SW 1271 (cell line): ENCODE measurements at regions not wholly inside any gene's neighbourhood (a gene's known extent, or its start where the extent isn't known, plus 50 kb on each side); places are given as distances from the start of the nearest gene placed in this dataset.

ENCODE experiments used
- DNase-seq, 2 experiments: peaks; one replicate each; lab custom pipeline; 2025; lab: John Stamatoyannopoulos, UW

DNA sequence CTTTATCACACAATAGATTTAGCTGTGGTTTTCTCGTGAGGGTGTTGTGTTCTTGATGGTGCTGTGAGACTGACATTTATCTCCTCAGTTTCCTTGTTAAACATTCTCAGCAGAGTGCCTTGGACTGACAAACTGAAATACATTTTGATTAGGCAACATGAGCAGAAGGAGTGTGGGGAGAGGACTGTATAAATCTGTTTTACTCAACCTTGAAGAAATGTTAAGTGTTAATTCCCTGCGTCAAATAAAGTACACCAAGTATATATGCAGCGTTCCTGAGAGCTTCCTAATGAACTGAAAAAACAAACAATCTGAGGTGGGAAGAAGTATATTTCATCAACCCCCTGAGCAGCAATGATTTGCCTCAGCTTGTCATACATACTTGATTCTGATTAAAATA, 540.3 kb upstream of the B3GALT2 start:
- no peak for DNase-seq

DNA sequence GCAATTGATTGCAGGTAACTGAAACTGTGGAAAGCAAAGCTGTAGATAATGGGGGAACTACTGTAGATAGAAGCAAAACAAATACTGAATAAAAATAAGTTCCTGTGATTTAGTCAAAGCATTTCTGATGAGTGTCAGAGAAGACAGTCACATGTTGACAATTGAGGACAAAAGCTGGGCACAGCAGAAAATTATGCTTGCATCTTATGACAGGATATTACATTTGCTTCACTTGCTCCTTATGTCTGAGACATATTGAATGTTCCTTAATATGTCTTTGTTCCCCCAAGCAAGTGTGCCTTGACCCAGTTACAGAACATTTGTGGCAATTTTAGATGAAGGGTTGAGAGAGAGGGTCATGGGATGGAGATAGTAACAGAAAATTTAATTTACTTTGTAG, 526.0 kb upstream of the B3GALT2 start:
- no peak for DNase-seq

DNA sequence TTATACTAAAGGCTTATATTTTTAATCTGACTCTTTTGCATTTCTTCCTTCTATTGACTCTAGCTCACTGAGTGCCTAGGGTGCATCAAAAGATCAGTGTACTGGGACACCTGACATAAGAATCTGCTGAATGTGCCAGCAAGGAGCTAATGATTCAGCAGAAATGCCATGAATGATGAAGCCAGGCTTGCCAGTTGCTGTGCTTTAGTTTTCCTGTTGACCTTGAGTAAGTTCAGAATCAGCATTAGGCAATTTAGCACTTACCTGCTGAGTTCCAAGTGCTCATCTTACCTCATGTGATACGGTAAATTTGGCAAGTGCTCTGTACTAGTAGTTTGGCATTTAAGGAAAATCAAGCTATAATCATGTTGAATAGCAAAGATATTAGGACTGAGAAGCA, 523.2 kb upstream of the B3GALT2 start:
- no peak for DNase-seq

DNA sequence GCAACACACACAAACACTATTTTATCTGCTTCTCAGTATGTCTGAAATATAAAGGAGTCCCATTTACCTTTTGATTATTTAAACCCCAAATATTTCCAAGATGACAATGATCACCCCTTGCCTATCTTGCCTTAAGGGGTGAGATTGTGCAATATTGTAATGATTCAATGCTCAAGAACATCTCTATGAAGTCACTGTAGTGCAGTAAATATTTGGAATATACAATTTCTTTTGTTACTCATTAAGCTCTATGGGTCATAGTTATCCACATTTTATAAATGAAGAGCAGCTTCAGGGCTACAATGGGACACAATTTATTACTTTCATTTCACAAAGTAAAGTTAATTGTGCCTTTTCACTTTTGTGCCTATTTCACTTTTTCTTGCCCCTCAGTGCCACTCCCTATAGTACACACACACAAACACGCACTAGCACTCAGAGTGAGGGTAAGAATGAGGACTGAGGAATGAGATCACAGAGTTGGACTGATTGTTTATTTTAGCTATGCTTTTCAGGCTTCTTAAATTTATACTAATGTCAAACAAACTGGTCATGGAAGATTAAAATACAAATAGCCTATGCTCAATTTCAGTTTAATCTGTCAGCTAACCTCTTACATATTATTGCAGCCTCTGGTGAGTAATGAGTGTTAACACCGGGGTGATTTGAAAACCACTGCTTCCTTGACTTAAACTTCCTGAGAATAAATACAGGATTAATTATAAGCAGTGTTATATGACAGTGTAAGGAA, 521.0 kb upstream of the B3GALT2 start:
- no peak for DNase-seq

DNA sequence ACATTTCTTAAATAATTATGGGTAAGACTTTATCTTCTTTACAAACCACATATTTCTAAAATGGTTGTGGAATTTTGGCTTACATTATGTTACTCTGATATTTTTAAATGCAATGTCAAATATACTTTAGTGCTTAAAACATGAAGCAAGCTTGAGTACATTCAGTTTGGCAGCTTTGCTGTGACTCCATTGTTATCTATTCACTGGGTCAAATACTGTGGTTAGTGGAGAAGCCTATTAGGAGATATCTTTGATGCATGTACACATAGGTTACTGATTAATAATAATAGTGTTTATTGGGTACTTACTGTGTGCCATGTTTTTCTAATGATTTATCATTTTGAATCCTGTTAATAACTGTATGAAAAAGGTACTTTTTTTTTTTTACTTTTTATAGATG, 520.4 kb upstream of the B3GALT2 start:
- no peak for DNase-seq

DNA sequence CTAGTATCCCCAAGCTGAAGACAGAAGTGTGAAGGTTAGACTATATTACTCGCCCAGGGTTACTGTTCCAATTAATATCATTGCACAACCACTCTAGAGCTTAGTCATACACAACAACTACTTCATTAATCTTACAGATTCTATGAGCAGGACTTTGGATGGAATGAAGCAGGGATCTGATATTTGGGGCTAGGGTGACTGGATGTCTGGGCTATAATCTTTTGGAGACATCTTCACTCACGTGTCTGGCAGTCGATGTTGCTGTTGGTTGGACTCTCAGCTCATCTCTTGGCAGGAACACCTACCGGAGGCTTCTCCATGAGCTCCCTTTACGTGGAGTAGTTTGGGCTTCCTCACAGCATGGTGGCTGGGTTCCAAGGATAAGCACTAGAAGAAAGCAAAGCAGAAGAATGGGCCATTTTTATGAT, 519.2 kb upstream of the B3GALT2 start:
- DNase-seq, result no peak

DNA sequence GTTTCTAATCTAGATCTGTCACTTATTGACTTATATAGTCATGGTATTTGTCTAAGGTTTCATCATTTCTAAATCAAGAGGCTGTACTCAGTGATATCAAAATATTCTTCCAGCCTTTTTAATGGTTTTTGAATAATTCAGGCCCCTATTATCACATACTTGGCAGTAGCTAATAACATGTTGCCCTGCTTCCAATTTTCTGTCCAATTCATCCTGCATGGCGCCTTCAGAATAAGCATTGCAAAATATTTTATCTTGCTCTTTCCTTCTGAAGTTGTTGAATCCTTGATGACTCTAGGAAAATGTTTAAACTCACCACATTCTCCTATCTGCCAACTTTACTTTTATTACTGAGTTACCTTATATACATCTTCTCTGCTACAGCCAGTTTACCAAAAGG, 517.2 kb upstream of the B3GALT2 start:
- DNase-seq, result no peak

DNA sequence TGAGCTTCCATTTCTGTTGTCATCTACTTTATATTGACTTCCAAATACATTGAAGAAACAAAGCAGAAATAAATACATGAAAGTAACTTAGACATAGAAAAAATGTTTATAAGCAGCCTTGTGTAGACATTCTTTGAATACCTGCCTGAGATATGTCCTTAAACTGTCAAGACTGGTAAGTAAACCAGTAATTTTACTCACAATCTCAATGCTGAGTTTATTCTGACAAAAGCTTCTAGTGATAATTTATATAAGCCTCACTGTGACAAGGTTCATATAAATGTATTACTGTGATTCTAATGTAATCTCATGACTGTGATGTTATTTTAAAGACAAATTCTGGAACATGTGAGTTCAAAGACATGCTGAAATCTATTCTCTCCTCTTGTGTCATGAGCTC, 516.7 kb upstream of the B3GALT2 start:
- DNase-seq, result no peak

DNA sequence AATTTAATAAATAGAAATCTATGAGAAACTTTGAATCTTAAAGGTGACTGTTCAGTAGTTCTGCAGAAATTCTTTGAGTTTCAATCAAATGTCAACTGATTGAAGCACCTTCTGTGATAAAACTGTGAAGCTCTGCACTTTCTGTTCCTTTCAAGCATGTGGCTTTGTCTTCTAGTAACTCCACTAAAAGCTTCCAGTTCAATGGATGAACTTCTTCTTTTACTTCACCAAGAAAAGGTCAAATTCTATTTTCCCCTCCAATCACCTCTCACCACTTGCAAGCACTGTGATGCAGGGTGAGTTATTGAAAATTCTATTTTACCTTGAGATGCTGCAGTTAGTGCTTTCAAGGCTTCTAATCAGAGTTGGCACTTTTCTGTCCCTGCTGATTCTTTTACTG, 515.3 kb upstream of the B3GALT2 start:
- DNase-seq, result no peak

DNA sequence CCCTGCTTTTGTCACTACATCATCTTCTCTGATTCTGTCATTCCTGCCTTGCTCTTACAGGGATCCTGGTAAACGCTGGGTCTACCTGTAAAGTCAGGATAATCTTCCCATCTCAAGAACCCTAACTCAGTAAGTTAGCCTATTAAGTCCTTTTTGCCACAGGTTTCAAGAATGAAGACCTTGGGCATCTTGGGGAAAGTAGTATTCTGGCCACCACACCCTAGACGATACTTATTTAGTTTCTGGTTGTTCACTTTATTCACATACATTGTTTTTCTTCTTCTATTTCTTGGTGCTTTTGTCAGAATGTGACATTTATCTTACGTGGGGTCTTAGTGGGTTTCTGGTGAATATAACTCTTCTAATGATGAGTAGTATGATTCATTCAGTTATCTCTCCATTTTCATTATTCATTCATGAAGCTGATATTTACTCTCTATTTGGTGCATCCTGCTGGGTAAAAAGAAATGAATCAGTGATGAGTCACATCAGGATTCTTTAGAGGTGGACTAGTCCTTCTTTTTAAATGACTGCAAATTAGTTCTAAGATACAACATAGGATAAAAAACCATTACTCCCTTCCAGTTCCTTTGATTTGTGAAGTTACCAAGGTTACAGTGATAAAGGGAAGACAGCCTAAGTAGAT, 514.4 kb upstream of the B3GALT2 start:
- DNase-seq, result peak in 1 of 2 experiments; percentile 16

DNA sequence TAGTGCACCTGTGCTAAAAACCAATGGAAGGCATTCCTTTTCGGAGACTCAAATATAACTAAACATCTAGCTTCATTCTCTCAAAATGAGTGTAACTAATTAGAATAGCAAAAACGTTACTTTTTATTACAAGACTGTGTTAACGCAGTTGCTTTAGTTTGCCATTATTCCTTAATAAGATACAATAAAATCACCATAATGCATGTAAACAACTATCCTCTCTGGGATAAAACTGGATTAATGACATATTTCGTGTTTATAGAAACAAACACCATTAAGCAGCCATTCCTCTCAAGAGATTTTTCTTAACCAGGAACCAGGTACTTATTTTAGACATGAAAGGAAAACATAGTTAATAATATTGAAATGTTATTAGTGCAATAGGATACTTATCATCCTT, 512.8 kb upstream of the B3GALT2 start:
- no peak for DNase-seq

DNA sequence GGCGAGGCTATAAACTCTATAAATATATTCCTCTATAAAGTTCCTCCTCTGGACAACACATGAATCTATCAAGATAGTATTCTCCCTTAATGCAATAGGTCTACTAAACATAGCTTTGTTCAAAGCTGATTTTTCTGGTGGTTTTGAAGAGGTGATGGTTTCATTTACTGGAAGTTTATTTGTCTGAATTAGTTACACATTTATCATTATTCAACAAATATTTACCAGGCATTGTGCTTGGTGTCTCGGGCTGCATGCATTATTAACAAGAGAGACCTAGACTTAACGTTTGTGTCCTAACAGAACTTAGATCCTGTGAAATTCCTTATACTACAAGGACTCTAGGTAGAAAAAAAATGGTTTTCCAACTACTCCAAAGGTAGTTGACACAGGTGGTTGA, 511.4 kb upstream of the B3GALT2 start:
- DNase-seq, result no peak

DNA sequence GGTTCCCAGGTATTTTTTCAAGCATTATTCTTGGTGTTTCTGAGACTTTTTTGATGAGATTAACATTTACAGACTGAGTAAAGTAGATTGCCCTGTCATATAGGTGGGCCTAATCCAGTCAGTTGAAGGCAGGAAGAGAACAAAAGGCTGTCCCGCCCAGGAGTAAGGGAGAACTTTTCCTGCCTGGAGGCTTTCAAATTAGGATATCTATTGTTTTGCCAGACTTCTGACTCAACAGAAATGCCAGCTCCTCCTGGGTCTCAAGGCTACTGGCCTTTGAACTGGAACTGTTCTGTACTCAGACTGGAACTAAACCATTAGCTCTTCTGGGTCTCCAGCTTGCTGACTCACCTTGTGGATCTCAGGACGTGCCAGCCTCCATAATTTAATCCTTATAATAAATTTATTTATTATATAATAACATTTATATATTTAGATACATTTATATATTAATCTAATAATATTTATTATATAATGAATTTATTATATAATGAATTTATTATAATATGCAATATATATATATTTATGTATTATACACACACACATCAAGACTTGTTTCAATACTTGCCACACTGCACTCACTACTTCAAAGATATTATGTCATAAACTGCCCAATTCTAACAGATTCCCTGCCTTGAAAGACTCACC, 510.8 kb upstream of the B3GALT2 start:
- DNase-seq, result no peak

DNA sequence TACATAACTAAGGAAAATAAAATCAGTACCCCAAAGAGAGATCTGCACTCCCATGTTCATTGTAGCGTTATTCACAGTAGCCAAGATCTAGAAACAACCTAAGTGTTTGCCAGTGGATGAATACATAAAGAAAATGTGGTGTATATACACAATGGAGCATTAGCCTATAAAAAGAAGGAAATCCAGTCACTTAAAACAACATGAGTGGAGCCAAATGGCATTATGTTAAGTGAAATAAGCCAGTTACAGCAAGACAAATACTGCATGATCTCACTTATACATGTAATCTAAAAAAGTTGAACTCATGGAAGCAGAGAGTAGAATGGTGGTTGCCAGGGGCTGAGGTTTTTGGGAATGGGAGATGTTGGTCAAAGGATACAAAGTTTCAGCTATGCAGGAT, 508.3 kb upstream of the B3GALT2 start:
- DNase-seq, result no peak

DNA sequence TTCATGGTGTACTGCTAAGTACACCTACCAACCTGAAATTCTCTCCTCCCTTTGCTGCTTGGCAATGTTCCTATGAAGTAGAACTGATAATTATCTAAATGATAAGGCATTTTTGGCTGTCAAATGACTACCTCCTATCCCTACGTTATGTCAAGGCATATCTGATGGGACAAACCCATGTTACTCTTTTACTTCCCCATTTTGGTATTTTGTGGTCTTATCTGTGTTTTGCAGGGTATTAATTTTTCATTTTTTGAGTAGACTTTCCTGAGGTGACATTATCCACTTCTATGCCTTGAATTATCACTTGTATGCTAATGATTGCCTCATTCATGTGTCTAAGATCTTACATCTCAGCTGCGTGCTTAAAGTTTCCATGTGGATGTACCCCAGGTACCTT, 499.6 kb upstream of the B3GALT2 start:
- no peak for DNase-seq

DNA sequence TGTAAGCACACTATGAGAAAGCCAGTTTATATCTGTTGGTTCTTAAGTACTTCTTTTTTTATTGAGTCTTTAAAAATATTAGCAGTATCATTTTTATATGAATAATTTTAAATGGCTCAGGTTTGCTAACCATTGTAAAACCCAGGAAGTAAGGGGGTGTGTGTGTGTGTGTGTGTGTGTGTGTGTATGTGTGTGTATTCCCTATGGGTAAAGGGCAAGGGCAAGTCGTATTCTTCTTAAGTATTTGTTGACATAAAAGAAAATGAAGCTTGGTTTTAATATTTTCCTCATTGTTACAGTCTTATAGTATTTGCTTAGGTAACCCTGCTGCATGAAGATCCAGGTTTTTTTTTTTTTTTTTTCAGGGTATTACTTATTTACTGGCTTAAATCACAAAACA, 495.0 kb upstream of the B3GALT2 start:
- DNase-seq, result no peak

DNA sequence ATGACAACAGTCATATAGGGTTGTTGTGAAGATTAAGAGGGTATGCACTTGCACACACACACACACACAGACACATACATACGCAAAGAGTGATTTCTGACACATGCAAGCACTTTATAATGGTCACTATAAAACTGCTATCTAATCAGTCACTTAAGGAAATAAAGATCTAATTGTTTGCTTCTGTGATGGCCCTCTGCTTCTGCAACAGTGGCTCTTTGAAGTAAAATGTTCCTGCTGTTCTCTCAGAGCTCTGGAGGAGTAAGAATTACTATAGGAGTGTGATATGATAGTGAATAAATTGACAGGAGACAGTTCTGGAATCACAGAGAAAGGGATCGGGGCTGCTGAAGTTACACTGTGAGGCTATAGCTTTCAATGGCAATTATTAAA, 494.5 kb upstream of the B3GALT2 start:
- no peak for DNase-seq

DNA sequence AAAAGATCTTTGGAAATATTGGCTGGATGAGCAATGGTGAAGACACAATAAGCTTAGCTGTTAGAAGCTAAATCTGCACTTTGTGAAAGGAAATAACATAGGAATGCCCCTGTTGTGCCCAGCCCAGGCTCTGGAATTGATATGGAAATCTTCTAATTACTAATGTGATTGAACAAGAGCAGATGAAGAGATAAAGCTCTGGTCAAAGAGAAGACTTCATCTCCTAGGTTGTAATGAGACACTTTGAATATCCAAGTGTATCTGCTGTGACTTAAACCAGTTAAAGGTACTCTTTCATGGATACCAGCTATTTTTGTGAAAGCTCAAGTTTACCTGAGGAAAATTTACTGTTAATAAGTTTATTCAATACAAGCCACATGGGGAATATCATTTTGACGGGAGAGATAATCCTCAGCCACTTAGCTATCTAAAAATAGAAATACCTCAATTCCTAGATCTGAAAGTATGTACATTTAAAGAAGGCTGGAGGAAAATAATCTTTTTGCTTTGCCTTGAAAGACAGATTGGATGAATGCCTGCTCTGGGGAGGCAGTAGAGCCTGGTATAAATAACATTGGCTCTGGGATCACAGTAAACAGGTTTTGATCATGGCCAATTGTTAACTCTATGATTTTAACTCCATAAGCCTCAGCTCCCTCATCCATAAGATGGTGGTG, 494.0 kb upstream of the B3GALT2 start:
- DNase-seq, result no peak

DNA sequence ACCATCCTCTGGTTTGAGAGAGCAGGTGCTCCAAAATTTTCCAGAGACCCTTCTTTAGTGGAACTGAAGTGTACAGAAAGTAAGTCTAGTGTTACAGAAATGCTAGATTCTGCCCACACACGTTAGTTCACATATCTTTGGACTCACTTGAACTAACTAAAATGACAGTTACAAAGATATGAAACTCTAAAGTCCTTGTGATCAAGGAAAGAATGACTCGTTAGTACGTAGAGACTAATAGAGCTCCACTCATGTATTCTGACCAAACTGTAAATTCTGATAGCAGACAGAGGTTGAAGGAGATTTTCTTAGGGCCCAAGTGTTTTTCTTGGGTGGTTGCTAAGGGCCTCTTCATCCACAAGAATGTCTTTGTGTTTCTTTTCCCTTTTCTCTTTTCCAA, 491.5 kb upstream of the B3GALT2 start:
- DNase-seq, result no peak

DNA sequence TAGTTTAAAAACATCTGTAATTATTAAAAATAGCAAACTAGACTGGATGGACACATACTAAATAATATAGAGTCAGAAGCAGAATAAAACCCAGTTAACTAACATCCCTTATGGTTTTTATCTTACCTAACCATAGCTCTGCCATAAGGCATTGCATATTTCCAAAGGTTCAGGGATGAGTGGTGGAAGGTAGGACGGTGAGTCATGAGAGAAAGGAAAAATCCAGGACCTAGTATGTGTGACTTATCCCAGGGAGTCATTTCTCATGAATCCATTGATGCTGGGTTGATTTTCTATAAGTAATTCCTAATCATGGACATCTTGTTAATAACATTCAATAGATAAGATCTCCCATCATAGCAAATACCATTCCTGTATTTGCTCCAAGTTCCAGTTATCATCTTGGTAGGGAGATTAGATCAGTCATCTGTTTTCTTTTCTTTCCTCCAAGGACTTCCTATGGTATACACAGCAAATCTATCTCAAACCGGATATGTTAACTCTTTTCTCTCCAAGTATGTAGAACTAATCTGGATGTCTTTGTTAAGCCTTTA, 490.7 kb upstream of the B3GALT2 start:
- DNase-seq, result no peak

DNA sequence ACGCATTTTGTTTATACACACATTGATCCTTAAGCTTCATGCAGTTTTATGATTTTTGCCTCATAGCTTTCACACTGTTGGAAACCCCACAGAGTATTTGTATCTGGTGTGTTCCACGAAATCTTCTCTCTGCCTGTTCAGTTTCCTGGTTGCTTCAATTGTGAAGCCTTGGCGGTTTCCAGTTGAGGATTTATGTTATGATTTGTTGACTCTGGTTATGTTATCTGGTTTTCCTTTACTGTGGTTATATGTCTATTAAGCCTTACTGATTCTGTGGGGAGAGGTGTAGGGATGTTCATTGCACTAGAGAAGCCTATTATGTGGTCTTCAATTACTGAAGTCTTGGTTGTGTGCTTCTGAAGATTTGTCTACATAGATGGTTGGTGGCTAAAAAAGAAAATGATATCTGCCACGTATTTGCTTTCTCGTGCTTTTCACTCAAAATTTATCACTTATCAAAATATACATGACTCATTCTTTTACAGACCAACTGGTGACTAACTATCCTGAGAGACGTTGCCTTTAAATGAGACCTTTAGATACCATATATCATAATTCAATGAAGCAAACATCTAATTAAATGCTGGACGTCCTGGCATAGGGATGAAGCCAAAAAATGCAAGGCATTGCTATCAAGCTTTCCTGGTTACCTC, 488.0 kb upstream of the B3GALT2 start:
- DNase-seq, result no peak

DNA sequence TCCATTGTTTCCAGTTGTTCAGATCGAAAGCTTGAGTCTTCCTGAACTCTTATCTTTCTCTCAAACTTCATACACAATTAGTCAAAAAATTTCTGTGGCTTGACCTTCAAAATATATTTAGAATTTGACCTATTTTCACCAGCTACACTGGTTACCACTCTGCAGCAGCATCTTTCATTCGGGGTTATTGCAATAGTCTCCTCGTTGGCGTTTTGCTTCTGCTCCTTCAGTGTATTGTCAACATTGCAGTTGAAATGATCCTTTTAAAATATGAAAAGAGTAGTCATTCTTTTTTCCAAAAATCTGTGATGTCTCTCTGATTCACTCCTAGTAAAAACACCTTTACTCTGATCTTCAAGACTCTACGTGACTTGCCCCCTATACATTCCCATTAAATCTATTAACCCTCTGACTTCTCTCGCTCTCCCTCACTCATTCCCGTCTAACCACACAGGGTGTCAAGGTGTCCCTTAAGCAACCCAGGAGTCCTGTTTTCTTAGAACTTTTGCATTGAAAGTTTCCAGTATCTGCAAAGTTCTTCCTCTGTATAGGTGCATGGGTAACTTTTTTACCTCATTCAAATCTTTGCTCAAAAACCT, 480.2 kb upstream of the B3GALT2 start:
- DNase-seq, result no peak
